Fibroblast of lung (primary cell): ENCODE measurements at regions not wholly inside any gene's neighbourhood (a gene's known extent, or its start where the extent isn't known, plus 50 kb on each side); places are given as distances from the start of the nearest gene placed in this dataset.

Experiments
- DNase-seq, 2 donors: peaks; one replicate each; pipeline versions ENCODE4 v3.0.0 to v3.0.0-alpha.2; 2010; ENCODE audit warnings: low read depth in 2 of 2
- H2AFZ ChIP-seq: 2 replicates; pipeline ENCODE4 v1.5.1; 2012; ENCODE audit warnings: low read length, control low read depth, inconsistent platforms
- H3K27ac ChIP-seq: 2 replicates; pipeline ENCODE4 v1.5.1; 2011; ENCODE audit warnings: low read length, control low read depth; ENCODE audit not compliant: insufficient read depth
- H3K27me3 ChIP-seq: 2 replicates; pipeline ENCODE4 v1.5.1; 2011; ENCODE audit warnings: mild to moderate bottlenecking, low read length; ENCODE audit not compliant: control insufficient read depth, insufficient read depth
- H3K36me3 ChIP-seq: 2 replicates; pipeline ENCODE4 v1.5.1; 2011; ENCODE audit warnings: low read length; ENCODE audit not compliant: control insufficient read depth, insufficient read depth
- H3K4me1 ChIP-seq: 2 replicates; pipeline ENCODE4 v1.5.1; 2011; ENCODE audit warnings: low read length; ENCODE audit not compliant: control insufficient read depth, insufficient read depth; ENCODE audit errors: extremely low read depth
- H3K4me2 ChIP-seq: 2 replicates; pipeline ENCODE4 v1.5.1; 2011; ENCODE audit warnings: low read length, control low read depth; ENCODE audit not compliant: insufficient read depth; ENCODE audit errors: extremely low read depth
- H3K4me3 ChIP-seq, 4 experiments: fragments of 200-600 bp in 1 of 4; sonication (generic) in 1 of 4; replicated peaks in 1 of 4; 2 replicates each; pipeline ENCODE4 v1.5.1; 2011 to 2016; ENCODE audit warnings: low read length in 4 of 4, low read depth in 3 of 4, mild to moderate bottlenecking in 3 of 4, control low read depth in 2 of 4, inconsistent platforms in 1 of 4, mixed read lengths in 1 of 4; ENCODE audit not compliant: insufficient read depth in 1 of 4; ENCODE audit errors: control extremely low read depth in 1 of 4
- H3K79me2 ChIP-seq: 2 replicates; pipeline ENCODE4 v1.5.1; 2012; ENCODE audit warnings: mild to moderate bottlenecking, low read length, inconsistent platforms; ENCODE audit not compliant: control insufficient read depth, insufficient read depth
- H3K9ac ChIP-seq: 2 replicates; pipeline ENCODE4 v1.5.1; 2011; ENCODE audit warnings: mild to moderate bottlenecking, low read length, control low read depth; ENCODE audit not compliant: insufficient read depth
- H3K9me3 ChIP-seq: 2 replicates; pipeline ENCODE4 v1.5.1; 2012; ENCODE audit warnings: low read depth, low read length; ENCODE audit not compliant: control insufficient read depth, insufficient read depth
- H4K20me1 ChIP-seq: 2 replicates; pipeline ENCODE4 v1.5.1; 2011; ENCODE audit warnings: low read length; ENCODE audit not compliant: control insufficient read depth, insufficient read depth; ENCODE audit errors: extremely low read depth
- CTCF ChIP-seq, 2 donors: IDR thresholded peaks in 1 of 2; conservative IDR thresholded peaks in 1 of 2; 1 replicate in 1 of 2; 2 replicates in 1 of 2; pipeline ENCODE4 v1.5.1; 2011 to 2012; ENCODE audit warnings: low read length in 2 of 2, control low read depth in 1 of 2, inconsistent platforms in 1 of 2, low read depth in 1 of 2, mild to moderate bottlenecking in 1 of 2
- EZH2 ChIP-seq: IDR thresholded peaks from 2 replicates; pipeline ENCODE4 v1.5.1; 2012; ENCODE audit warnings: low read length, control low read depth, mild to moderate bottlenecking; ENCODE audit errors: missing control alignments

DNA sequence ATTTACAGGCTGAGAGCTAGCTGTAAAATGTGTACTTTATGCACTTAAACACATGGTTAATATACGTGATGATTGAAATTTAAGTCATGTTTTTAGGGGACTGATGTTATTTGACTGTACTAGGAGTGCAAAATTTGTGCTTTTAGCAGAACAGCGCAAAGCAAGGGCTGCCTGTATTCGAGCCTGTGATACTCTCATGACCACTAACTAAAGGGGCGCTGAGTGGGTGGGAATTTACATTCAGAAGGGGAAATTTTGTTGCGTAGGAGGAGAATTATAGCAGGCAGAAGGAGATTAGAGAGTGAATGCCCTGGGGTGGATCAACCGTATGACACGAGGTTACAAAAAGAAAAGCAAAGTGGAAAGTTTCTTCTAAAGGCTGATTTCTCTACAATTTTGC lies 271.8 kb upstream of the HTR2A start:
- no peaks in the 10 kb centered on the region for H3K79me2 ChIP-seq
- H3K4me1 ChIP-seq, result no peaks in the 10 kb centered on the region
- H3K4me2 ChIP-seq, result no peak overlapping the region
- H4K20me1 ChIP-seq, result no peaks in the 10 kb centered on the region
- H3K9ac ChIP-seq, result no peak overlapping the region
- H3K4me3 ChIP-seq, result no peak overlapping the region
- no peak overlapping the region for H3K27ac ChIP-seq
- no peak overlapping the region for H2AFZ ChIP-seq
- no peak for DNase-seq
- no peak for TF ChIP-seq CTCF (conservative IDR thresholded peaks at IDR 0.05 in 1 of 2, IDR thresholded peaks at IDR 0.05 in 1 of 2; ENCODE audit: low read depth in 1 of 2, low read length in 2 of 2)
- TF ChIP-seq EZH2, result no peak
- H3K27me3 ChIP-seq, result no peaks in the 10 kb centered on the region
- no peaks in the 10 kb centered on the region for H3K9me3 ChIP-seq
- H3K36me3 ChIP-seq, result no peaks in the 10 kb centered on the region

DNA sequence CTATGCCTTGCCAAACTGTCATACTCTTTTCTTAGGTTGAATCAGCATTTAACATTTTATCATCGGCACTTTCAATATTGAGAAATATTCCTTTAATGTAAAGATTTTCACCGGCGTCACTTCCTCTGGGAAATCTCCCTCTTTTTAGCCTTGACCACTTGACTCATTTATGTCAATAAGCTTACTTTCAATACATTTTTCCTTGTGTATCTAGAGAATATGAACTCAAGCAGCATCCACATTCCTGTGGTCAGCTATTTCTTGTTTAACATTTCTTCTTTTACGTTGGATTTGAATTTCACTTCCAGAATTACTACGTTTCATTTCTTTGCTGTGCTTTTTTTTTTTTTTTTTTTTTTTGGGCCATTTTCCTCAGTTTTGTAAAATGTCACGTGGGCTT lies 271.2 kb upstream of the HTR2A start:
- no peak overlapping the region for H2AFZ ChIP-seq
- H3K4me2 ChIP-seq, result peak overlapping the region; percentile 18

GRCh38 chr13:47166336-47166735 lies 269.5 kb upstream of the HTR2A start:
- Histone ChIP-seq H3K27ac (no peak overlapping the region), H3K79me2 (no peaks in the 10 kb centered on the region), H3K4me2 (no peak overlapping the region), H3K36me3 (no peaks in the 10 kb centered on the region), H3K9me3 (no peaks in the 10 kb centered on the region), H3K9ac (no peak overlapping the region), H2AFZ (no peak overlapping the region), H4K20me1 (no peaks in the 10 kb centered on the region), H3K4me3 (no peak overlapping the region), H3K4me1 (no peaks in the 10 kb centered on the region), H3K27me3 (no peaks in the 10 kb centered on the region)
- DNase-seq, result peak in 1 of 2 donors; percentile 55
- no peak for TF ChIP-seq CTCF (conservative IDR thresholded peaks at IDR 0.05 in 1 of 2, IDR thresholded peaks at IDR 0.05 in 1 of 2; ENCODE audit: low read depth in 1 of 2, low read length in 2 of 2)
- TF ChIP-seq EZH2, result no peak

More for the DNA sequence above, 271.2 kb upstream of the HTR2A start:
- Histone ChIP-seq H3K79me2 (no peaks in the 10 kb centered on the region), H3K36me3 (no peaks in the 10 kb centered on the region), H3K4me1 (no peaks in the 10 kb centered on the region), H3K27me3 (no peaks in the 10 kb centered on the region), H3K27ac (no peak overlapping the region), H3K4me3 (no peak overlapping the region), H4K20me1 (no peaks in the 10 kb centered on the region), H3K9ac (no peak overlapping the region), H3K9me3 (no peaks in the 10 kb centered on the region)
- DNase-seq, result peak; percentile 67 to 88
- TF ChIP-seq CTCF (conservative IDR thresholded peaks at IDR 0.05 in 1 of 2, IDR thresholded peaks at IDR 0.05 in 1 of 2; ENCODE audit: low read depth in 1 of 2, low read length in 2 of 2) (no peak), EZH2 (no peak)
